GM20431 (cell line): ENCODE measurements at regions not wholly inside any gene's neighbourhood (a gene's known extent, or its start where the extent isn't known, plus 50 kb on each side); places are given as distances from the start of the nearest gene placed in this dataset.

ENCODE experiments used
- in situ Hi-C: fragments of 300-500 bp; cut with MseI, MboI; formaldehyde crosslinking; loops from one replicate; pipeline ENCODE4 v1.15.0; 2020; ENCODE audit warnings: low sequenced_read_pairs; ENCODE audit not compliant: unreplicated experiment

GRCh38 chr3:194798486-194798885 lies 112.8 kb downstream of the FAM43A start:
- in situ Hi-C loops = no loop called here

GRCh38 chr3:194800002-194800401 lies 114.3 kb downstream of the FAM43A start:
- in situ Hi-C loops = no loop called here

GRCh38 chr3:194801461-194802432 lies 116.1 kb downstream of the FAM43A start:
- in situ Hi-C loops = no loop called here

GRCh38 chr3:194804796-194805195 lies 119.1 kb downstream of the FAM43A start:
- in situ Hi-C loops = no loop called here

- in situ Hi-C loops = no loop called here
Observed at GRCh38 chr3:194805546-194805945, 119.9 kb downstream of the FAM43A start.

GRCh38 chr3:194806991-194807630 lies 121.4 kb downstream of the FAM43A start:
- in situ Hi-C loops = no loop called here

- in situ Hi-C loops = no loop called here
Observed at GRCh38 chr3:194808640-194809097, 123.0 kb downstream of the FAM43A start.

- in situ Hi-C loops = no loop called here
Observed at GRCh38 chr3:194809382-194809781, 123.7 kb downstream of the FAM43A start.

- in situ Hi-C loops = no loop called here
Observed at GRCh38 chr3:194810076-194810475, 124.4 kb downstream of the FAM43A start.

- in situ Hi-C loops = no loop called here
Observed at GRCh38 chr3:194811118-194811517, 125.4 kb downstream of the FAM43A start.

- in situ Hi-C loops = no loop called here
Observed at GRCh38 chr3:194812176-194812575, 126.5 kb downstream of the FAM43A start.

GRCh38 chr3:194814878-194815357 lies 129.2 kb downstream of the FAM43A start:
- in situ Hi-C loops = no loop called here

GRCh38 chr3:194816748-194817591 lies 131.3 kb downstream of the FAM43A start:
- in situ Hi-C loops = no loop called here

GRCh38 chr3:194817592-194817930 lies 131.9 kb downstream of the FAM43A start:
- in situ Hi-C loops = no loop called here

GRCh38 chr3:194817936-194818335 lies 132.3 kb downstream of the FAM43A start:
- in situ Hi-C loops = no loop called here

- in situ Hi-C loops = no loop called here
Observed at GRCh38 chr3:194824100-194824499, 138.4 kb downstream of the FAM43A start.

- in situ Hi-C loops = no loop called here
Observed at GRCh38 chr3:194824701-194825111, 139.0 kb downstream of the FAM43A start.

GRCh38 chr3:194826594-194826993 lies 140.9 kb downstream of the FAM43A start:
- in situ Hi-C loops = no loop called here

GRCh38 chr3:194827486-194827885 lies 141.8 kb downstream of the FAM43A start:
- in situ Hi-C loops = no loop called here

- in situ Hi-C loops = no loop called here
Observed at GRCh38 chr3:194828116-194828515, 142.4 kb downstream of the FAM43A start.
